ENCODE measurements at regions not wholly inside any gene's neighbourhood (a gene's known extent, or its start where the extent isn't known, plus 50 kb on each side); places are given as distances from the start of the nearest gene placed in this dataset.
"Not testable (repeated sequence)": the region's sequence is repeated elsewhere in the genome, so short reads cannot be mapped to it uniquely, and the experiment has no call there.

DNA sequence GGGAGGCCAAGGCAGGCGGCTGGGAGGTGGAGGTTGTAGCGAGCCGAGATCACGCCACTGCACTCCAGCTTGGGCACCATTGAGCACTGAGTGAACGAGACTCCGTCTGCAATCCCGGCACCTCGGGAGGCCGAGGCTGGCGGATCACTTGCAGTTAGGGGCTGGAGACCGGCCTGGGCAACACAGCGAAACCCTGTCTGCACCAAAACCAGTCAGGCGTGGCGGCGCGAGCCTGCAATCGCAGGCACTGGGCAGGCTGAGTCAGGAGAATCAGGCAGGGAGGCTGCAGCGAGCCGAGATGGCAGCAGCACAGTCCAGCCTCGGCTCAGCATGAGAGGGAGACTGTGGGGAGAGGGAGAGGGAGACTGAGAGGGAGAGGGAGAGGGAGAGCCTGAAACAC, 126.0 kb upstream of the PTPRG start:
- TF ChIP-seq, protein P1, sequence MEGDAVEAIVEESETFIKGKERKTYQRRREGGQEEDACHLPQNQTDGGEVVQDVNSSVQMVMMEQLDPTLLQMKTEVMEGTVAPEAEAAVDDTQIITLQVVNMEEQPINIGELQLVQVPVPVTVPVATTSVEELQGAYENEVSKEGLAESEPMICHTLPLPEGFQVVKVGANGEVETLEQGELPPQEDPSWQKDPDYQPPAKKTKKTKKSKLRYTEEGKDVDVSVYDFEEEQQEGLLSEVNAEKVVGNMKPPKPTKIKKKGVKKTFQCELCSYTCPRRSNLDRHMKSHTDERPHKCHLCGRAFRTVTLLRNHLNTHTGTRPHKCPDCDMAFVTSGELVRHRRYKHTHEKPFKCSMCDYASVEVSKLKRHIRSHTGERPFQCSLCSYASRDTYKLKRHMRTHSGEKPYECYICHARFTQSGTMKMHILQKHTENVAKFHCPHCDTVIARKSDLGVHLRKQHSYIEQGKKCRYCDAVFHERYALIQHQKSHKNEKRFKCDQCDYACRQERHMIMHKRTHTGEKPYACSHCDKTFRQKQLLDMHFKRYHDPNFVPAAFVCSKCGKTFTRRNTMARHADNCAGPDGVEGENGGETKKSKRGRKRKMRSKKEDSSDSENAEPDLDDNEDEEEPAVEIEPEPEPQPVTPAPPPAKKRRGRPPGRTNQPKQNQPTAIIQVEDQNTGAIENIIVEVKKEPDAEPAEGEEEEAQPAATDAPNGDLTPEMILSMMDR (IDR thresholded peaks at IDR 0.05; ENCODE audit: low read depth, low read length, poor library complexity, severe bottlenecking): not testable (repeated sequence)
- TF ChIP-seq EZH2phosphoT487 (IDR thresholded peaks at IDR 0.05; ENCODE audit: borderline replicate concordance, low read length): not testable (repeated sequence)

Measured in DOHH2 (cell line).